Lower leg skin (tissue), 4 donors: ENCODE measurements at regions not wholly inside any gene's neighbourhood (a gene's known extent, or its start where the extent isn't known, plus 50 kb on each side); places are given as distances from the start of the nearest gene placed in this dataset.

Experiments used
- DNase-seq, 2 donors: peaks; one replicate each; pipeline ENCODE4 v3.0.0-alpha.2; 2019; ENCODE audit warnings: low spot score in 2 of 2
- H3K4me3 ChIP-seq: fragments of 200-600 bp; sonication (generic); 2 replicates; pipeline ENCODE4 v1.5.1; 2017; ENCODE audit warnings: mild to moderate bottlenecking, low read depth; ENCODE audit not compliant: poor library complexity, severe bottlenecking
- POLR2A ChIP-seq, 2 donors: fragments of 450-650 bp; IDR thresholded peaks; one replicate each; pipeline ENCODE4 v1.6.1; 2016 to 2017; ENCODE audit warnings: antibody characterized with exemption in 2 of 2, mild to moderate bottlenecking in 1 of 2, moderate library complexity in 1 of 2
- WGBS, 2 donors: methylation state at CpG; one replicate each; pipeline ENCODE4 v1.1.5; 2018; 5-methylcytosine and 5-hydroxymethylcytosine counted together
- intact Hi-C: fragments of 100-400 bp; cut with DNase I; formaldehyde crosslinking; loops from one replicate; pipeline ENCODE4 v1.15.0; 2023; ENCODE audit warnings: low total_unique reads
- TF ChIP-seq, protein P1 (sequence below), 3 donors: fragments of 450-650 bp; IDR thresholded peaks; one replicate each; pipeline ENCODE4 v1.5.1; 2016; ENCODE audit warnings: antibody characterized with exemption in 3 of 3, mild to moderate bottlenecking in 3 of 3, moderate library complexity in 2 of 3

DNA sequence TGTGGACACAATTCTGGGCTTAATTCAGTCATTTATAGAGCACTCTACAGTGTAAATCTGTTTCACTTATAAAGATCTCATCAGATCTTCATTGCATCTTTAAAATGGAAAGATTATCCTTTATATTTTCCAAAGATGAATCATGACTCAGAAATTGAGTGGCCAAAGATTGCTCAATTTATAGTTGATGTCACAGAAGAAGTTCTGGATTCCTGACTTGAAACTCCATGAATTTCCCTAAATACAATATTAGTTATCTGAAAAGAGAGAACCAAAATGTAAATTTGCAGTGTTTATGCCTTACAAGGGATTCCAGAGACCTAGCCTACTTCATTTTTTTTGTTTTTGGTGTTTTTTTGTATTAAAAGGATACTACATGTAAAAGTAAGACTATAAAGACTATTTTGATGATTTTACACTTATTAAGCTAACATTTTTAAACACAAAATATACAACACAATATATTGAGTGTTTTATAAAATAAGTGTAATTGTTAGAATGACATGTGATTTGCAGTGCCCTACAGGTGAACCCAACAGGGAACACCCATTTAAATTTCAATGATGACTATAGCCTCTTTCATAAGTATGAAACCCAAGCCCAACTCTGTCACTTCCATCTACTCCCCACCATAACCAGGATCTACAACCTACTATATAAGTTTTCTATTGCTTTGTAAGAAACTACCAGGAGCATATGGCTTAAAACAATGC lies 183.5 kb downstream of the PCDH7 start:
- DNase-seq = no peak
- TF ChIP-seq, protein P1, sequence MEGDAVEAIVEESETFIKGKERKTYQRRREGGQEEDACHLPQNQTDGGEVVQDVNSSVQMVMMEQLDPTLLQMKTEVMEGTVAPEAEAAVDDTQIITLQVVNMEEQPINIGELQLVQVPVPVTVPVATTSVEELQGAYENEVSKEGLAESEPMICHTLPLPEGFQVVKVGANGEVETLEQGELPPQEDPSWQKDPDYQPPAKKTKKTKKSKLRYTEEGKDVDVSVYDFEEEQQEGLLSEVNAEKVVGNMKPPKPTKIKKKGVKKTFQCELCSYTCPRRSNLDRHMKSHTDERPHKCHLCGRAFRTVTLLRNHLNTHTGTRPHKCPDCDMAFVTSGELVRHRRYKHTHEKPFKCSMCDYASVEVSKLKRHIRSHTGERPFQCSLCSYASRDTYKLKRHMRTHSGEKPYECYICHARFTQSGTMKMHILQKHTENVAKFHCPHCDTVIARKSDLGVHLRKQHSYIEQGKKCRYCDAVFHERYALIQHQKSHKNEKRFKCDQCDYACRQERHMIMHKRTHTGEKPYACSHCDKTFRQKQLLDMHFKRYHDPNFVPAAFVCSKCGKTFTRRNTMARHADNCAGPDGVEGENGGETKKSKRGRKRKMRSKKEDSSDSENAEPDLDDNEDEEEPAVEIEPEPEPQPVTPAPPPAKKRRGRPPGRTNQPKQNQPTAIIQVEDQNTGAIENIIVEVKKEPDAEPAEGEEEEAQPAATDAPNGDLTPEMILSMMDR (IDR thresholded peaks at IDR 0.05) = no peak
- no peak for TF ChIP-seq POLR2A (IDR thresholded peaks at IDR 0.05)
- H3K4me3 ChIP-seq = no peak overlapping the region
- intact Hi-C loops = no loop called here

DNA sequence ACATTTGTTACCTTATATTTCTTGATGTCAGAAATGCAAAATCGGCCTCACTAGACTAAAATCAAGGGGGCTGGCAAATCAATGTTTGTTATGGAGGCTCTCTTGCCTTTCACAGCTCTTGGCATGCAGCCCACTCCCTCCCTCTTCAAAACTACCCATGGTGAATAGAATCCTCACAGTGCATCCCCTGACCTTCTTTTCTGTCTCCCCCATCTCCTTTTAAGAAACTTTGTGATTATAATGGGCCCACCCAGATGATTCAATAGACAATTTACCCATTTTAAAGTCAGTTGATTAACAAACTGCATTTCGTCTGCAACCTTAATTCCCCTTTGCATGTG lies 184.0 kb downstream of the PCDH7 start:
- TF ChIP-seq, protein P1 (IDR thresholded peaks at IDR 0.05) = no peak
- TF ChIP-seq POLR2A (IDR thresholded peaks at IDR 0.05) = no peak
- DNase-seq = no peak
- intact Hi-C loops = no loop called here
- no peak overlapping the region for H3K4me3 ChIP-seq
- 78 to 83% methylated on average over 2 of the region's 2 CpGs for WGBS, 2 donors

DNA sequence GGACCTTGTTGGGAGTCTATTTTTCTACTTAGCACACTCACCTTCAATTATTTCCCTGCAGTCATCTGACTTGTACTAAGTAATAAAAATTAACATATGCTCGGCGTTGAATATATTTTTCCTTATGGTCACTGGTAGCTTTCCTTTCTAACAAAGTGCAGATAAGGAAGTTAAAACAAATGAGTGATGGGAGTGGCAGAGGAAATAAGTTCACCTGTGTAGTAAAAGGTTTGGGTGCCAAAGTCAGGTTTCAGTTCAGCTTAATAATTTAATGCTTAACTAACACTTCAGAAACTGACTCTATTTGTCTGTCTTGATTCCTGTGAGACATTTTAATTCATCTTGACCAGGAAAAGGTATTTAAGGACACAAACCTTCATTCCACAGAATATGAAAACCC lies 184.4 kb downstream of the PCDH7 start:
- intact Hi-C loops = no loop called here
- no peak overlapping the region for H3K4me3 ChIP-seq
- DNase-seq = no peak
- TF ChIP-seq POLR2A (IDR thresholded peaks at IDR 0.05) = no peak
- TF ChIP-seq, protein P1 (IDR thresholded peaks at IDR 0.05) = no peak
- WGBS, 2 donors = 85 to 87% methylated on average over 2 of the region's 2 CpGs

DNA sequence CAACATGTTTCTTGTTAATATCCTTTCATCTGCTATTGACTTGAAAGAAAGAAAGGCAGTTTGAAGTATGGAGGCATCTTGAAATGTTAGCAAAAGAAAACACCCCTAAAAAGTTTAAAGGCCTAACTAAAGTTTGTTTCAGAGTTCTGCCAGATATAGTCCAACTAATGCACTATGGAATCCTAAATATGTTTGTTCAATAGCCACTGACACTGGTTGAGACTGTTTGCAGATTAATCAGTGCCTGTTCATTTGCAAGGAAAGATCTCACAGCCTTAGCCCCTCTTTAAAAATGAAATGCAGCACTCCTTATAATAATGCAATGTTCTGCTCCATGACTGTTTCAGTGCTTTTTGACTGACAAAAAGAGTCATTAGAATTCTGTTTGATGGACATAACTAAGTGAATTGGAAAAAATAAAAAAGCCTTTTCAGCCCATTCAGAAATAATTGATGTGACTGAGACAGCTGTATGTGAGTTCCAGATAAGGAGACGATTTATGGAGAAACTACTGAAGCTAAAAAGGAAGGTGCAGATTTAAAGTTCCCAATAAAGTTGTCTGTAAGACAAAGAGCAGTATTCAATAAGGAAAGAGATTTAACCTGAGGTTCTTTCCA lies 192.0 kb downstream of the PCDH7 start:
- WGBS, 2 donors = 8 to 29% methylated on average over 1 of the region's 1 CpG
- no peak for DNase-seq
- H3K4me3 ChIP-seq = no peak overlapping the region
- intact Hi-C loops = no loop called here
- TF ChIP-seq POLR2A (IDR thresholded peaks at IDR 0.05) = no peak
- TF ChIP-seq, protein P1 (IDR thresholded peaks at IDR 0.05) = no peak

DNA sequence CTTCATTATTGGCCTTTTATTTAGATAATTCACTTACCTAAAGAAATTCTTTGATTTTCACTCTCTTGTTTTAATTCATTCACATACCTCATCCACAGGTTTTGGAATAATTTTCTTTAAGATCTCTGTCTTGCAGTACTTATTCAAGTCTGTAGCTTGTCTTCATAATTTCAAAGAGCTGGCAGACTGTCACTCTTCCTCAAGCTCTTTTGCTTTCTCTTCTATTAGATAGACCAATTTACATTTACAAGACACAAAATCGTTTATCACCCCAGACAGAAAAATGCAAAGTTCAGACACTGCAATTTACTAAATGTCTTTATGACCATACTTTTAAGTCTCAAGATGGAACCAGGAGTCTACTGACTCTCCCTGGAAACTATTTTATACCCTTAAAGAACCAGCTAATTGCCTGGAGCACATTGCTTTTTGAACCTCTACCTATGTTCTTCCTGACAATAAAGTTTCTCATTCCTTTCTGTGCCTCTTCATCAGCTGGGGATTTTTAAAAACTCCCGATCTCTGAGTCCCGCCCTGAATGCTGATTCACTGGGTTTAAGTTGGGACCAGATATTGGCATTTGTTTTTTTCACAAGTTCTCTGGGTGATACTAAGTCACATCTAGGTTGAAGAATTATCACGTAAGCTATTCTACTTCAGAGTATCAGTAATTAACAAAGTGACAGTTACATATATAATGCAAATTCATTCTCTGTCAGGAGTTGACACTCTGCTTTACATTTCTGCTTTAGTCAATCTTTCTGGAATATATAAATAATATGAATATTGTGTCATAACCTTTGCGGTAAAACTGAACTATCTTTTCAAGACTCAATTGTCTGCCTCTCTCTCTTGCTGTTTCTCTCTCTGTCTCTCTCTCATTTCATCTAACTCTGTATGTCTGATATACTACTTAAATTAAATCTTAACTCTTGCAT lies 196.4 kb downstream of the PCDH7 start:
- no peak for DNase-seq
- 46 to 56% methylated on average over 5 of the region's 5 CpGs for WGBS, 2 donors
- TF ChIP-seq, protein P1 (IDR thresholded peaks at IDR 0.05) = no peak
- no peak for TF ChIP-seq POLR2A (IDR thresholded peaks at IDR 0.05)
- no peak overlapping the region for H3K4me3 ChIP-seq
- intact Hi-C loops = no loop called here
